Activated CD4-positive, alpha-beta T cell treated with anti-CD3 and anti-CD28 coated beads, Interleukin-2, amount 10 ng/mL, durations not matched to agents 7 days and 5 days (primary cell): ENCODE measurements at regions not wholly inside any gene's neighbourhood (a gene's known extent, or its start where the extent isn't known, plus 50 kb on each side); places are given as distances from the start of the nearest gene placed in this dataset.
"Not testable (repeated sequence)": the region's sequence is repeated elsewhere in the genome, so short reads cannot be mapped to it uniquely, and the experiment has no call there.

Experiments used
- CTCF ChIA-PET: fragments of 350-600 bp; sonication (Branson Sonifier 250); formaldehyde crosslinking; loops from one replicate; lab custom pipeline; 2021; ENCODE audit warnings: antibody characterized with exemption; lab: Charles Lee
- POLR2A ChIA-PET: fragments of 350-600 bp; sonication (Branson Sonifier 250); formaldehyde crosslinking; loops from one replicate; lab custom pipeline; 2021; ENCODE audit warnings: antibody characterized with exemption; lab: Charles Lee
- DNase-seq: peaks from one replicate; pipeline ENCODE4 v3.0.0-alpha.2; 2020
- H3K27ac Mint-ChIP-seq: one replicate; pipeline ENCODE4 v1.8.0; 2021; ENCODE audit warnings: mild to moderate bottlenecking, moderate library complexity, mixed read lengths
- H3K27me3 Mint-ChIP-seq: one replicate; pipeline ENCODE4 v1.8.0; 2021; ENCODE audit warnings: mixed read lengths
- H3K36me3 Mint-ChIP-seq: one replicate; pipeline ENCODE4 v1.8.0; 2021; ENCODE audit warnings: low read depth, mixed read lengths
- H3K4me1 Mint-ChIP-seq: one replicate; pipeline ENCODE4 v1.8.0; 2021; ENCODE audit warnings: mixed read lengths
- H3K4me3 Mint-ChIP-seq: one replicate; pipeline ENCODE4 v1.8.0; 2021; ENCODE audit warnings: mild to moderate bottlenecking, moderate library complexity, mixed read lengths
- H3K9me3 Mint-ChIP-seq: one replicate; pipeline ENCODE4 v1.8.0; 2021; ENCODE audit warnings: mixed read lengths

DNA sequence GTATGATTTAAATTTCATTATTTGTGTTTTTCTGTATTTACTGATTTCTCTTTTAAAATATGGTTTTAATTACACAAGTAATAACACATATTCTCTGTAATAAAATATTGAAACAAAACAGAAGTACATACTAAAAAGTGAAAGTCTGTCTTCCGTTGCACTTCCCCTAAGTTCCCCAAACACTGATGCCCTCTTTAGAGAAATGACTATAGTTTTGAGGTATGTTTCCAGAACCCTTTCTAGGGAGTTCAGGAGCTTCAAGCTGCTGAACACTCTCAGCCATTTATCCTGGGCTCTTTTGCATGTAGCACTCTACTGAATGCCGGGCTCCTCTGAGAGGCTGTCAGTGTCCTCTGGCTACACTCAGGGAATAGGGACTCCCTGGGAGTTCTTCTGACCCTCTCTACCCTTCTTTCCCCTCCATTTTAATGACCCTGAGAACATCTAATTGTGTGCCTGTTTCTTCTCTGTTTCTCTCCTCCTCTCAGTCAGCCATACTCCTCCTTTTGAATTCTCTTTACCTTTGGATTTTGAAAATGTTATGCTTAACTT, 60.4 kb upstream of the KCNAB1 start:
- H3K4me1 Mint-ChIP-seq = no peaks in the 10 kb centered on the region
- POLR2A ChIA-PET = no interaction called here
- CTCF ChIA-PET = no interaction called here
- H3K27me3 Mint-ChIP-seq = peaks cover 22% of the 10 kb centered on the region
- no peaks in the 10 kb centered on the region for H3K36me3 Mint-ChIP-seq
- no peak overlapping the region for H3K4me3 Mint-ChIP-seq
- H3K9me3 Mint-ChIP-seq = no peaks in the 10 kb centered on the region
- DNase-seq = no peak
- no peak overlapping the region for H3K27ac Mint-ChIP-seq

DNA sequence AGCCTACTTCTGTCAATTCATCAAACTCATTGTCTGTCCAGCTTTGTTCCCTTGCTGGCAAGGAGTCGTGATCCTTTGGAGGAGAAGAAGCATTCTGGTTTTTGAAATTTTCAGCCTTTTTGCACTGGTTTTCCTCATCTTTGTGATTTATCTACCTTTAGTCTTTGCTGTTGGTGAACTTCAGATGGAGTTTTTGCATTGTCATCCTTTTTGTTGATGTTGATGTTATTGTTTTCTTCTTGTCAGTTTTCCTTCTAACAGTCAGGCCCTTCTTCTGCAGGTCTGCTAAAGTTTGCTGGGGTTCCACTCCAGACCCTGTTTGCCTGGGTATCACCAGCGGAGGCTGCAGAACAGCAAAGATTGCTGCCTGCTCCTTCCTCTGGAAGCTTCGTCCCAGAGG, 52.2 kb upstream of the KCNAB1 start:
- DNase-seq, H3K9me3 Mint-ChIP-seq, H3K4me3 Mint-ChIP-seq, H3K27ac Mint-ChIP-seq, POLR2A ChIA-PET, H3K36me3 Mint-ChIP-seq, H3K4me1 Mint-ChIP-seq: not testable (repeated sequence)
- CTCF ChIA-PET = interaction anchor here (1.5 kb wide), 1 partner anchor 17 kb away, joined by 3 read pairs; no protein-coding TSS in a partner anchor
- H3K27me3 Mint-ChIP-seq = peaks cover 25% of the 10 kb centered on the region

DNA sequence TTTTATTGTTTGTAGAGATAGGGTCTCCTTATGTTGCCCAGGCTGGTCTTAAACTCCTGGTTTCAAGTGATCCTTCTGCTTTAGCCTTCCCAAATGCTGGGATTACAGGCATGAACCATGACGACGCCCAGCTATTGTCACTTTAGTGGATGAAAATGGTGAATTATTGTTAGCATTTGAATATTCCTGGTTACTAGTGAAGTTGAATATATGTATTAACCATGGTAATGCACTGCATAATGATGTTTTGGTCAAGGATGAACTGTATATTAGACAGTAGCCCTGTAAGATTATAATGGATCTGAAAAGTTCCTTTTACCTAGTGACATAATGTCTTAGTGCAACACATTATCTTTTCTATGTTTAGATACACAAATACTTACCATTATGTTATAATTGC, 50.4 kb upstream of the KCNAB1 start:
- no peaks in the 10 kb centered on the region for H3K4me1 Mint-ChIP-seq
- H3K27me3 Mint-ChIP-seq = peaks cover 23% of the 10 kb centered on the region
- no peak overlapping the region for H3K27ac Mint-ChIP-seq
- no peaks in the 10 kb centered on the region for H3K36me3 Mint-ChIP-seq
- CTCF ChIA-PET = no interaction called here
- no peaks in the 10 kb centered on the region for H3K9me3 Mint-ChIP-seq
- POLR2A ChIA-PET = no interaction called here
- no peak overlapping the region for H3K4me3 Mint-ChIP-seq
- no peak for DNase-seq
